ENCODE measurements at regions not wholly inside any gene's neighbourhood (a gene's known extent, or its start where the extent isn't known, plus 50 kb on each side); places are given as distances from the start of the nearest gene placed in this dataset.
"Not testable (repeated sequence)": the region's sequence is repeated elsewhere in the genome, so short reads cannot be mapped to it uniquely, and the experiment has no call there.

DNA sequence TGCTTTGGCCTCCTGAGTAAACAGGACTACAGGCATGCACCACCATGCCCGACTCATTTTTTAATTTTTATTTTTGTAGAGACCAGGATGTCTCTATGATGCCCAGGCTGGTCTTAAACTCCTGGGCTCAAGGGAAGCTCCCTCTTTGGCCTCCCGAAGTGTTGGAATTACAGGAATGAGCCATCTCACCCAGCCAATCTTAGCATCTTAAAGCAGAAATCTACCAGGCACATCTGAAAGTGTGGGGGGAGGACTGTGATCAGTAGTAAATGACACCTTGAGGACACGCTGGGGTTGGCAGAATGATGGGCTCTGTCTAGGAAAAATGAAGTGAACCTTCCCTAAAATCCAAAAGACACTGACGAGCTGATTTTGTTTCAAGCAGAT lies 149.2 kb downstream of the SPATA18 start:
- TF ChIP-seq GATA1 (IDR thresholded peaks at IDR 0.05; ENCODE audit: low read depth, low read length) = no peak
- no peak for TF ChIP-seq POLR2A (IDR thresholded peaks at IDR 0.05; ENCODE audit: low read length)
- no peak for DNase-seq

DNA sequence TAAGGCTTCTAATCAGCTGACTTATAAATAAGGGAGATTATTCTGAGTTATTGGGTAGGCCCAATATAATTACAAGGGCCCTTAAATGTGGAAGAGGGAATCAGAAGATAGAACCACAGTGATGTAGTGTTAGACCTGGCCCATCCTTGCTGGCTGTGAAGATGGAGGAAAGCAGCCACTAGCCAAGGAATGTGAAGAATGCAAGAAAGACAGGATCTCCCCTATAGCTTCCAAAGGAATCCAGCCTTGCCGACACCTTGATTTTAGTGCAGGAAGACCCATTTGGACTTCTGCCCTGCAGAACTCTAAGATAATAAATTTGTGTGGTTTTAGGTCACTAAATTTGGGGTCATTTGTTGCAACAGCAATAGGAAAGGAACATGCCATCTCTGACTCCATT lies 150.6 kb downstream of the SPATA18 start:
- no peak for TF ChIP-seq GATA1 (IDR thresholded peaks at IDR 0.05; ENCODE audit: low read depth, low read length)
- TF ChIP-seq POLR2A (IDR thresholded peaks at IDR 0.05; ENCODE audit: low read length) = no peak
- DNase-seq = no peak

DNA sequence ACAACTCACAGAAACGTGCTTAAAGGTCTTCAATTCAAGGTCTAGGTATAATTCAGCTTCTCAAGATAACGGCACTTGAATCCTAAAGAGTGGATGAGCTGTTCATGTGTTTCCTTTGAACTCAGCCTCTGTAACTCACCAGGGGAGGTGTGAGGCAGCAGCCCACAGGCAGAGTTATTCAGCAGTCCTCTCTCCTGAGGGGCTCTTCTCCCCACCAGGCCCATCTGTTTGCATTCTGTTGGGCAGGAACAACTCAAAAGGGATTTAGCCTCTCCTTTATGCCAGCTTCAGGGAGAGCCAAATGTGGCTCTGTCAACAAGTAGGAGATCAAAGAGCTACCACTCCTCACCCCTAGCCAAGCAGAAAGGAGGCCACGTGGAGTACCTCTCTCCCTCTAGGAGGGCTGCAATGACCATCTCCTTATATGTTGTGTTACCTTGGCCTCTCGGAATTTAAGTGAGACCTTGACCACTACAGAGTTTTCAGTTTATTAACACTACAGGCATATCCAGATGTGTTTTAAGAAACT lies 151.2 kb downstream of the SPATA18 start:
- no peak for DNase-seq
- TF ChIP-seq POLR2A (IDR thresholded peaks at IDR 0.05; ENCODE audit: low read length) = no peak
- no peak for TF ChIP-seq GATA1 (IDR thresholded peaks at IDR 0.05; ENCODE audit: low read depth, low read length)

DNA sequence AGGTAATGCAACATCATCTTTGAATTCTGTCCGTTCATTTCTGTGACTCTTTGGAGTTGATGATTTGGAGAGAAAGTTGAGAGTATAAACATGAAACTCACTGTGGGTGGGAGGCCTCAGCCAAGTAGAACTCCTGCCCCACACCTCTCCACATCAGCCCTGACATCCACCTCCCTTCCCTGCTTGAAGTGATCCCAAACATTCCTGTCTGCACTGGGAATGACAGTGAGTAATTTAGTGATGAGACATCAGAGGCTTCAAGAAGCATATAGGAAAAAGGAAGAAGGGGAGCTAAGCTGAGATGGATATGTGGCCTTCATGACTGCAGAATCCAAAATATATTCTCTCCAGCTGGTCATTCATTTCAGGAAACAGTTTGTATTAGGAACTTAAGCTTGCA lies 151.8 kb downstream of the SPATA18 start:
- no peak for DNase-seq
- TF ChIP-seq GATA1 (IDR thresholded peaks at IDR 0.05; ENCODE audit: low read depth, low read length) (no peak), POLR2A (IDR thresholded peaks at IDR 0.05; ENCODE audit: low read length) (no peak)

DNA sequence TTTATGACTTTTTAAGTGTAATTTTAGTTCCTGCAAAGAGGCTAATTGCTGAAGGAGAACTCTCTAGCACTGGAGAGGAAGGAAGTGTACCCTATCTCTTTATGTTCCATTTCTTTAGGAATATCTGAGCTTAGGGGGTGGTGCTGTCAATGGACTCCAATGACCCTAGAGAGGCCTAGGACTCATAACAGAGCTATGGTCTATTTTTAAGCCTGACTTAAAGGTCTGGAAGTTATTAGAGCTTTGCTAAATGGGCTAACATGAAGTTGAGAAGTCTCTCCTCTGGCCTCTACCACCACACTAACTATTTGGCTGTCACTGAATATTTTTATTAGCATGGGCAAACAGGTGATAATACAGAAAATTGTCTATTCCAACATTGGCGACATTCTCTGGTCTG lies 152.2 kb downstream of the SPATA18 start:
- no peak for TF ChIP-seq GATA1 (IDR thresholded peaks at IDR 0.05; ENCODE audit: low read depth, low read length)
- no peak for TF ChIP-seq POLR2A (IDR thresholded peaks at IDR 0.05; ENCODE audit: low read length)
- no peak for DNase-seq

DNA sequence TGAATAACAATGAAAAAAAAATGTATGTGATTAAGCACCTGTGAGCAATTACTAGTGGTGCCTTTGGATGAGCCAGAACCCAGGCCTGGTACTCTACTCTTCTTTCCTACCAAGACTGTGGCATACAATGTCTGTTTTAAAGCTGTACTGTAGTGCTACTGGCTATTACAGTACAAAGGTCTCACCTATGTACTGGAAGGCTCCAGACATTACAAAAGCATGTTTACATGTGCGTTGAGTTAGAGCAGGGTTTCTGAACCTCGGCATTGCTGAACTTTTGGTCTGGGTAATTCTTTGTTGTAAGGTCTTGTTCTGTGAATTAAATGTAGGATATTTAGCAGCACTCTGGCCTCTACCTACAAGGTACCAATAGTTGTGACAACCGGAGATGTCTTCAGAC lies 153.8 kb downstream of the SPATA18 start:
- no peak for TF ChIP-seq GATA1 (IDR thresholded peaks at IDR 0.05; ENCODE audit: low read depth, low read length)
- TF ChIP-seq POLR2A (IDR thresholded peaks at IDR 0.05; ENCODE audit: low read length) = no peak
- DNase-seq = no peak

DNA sequence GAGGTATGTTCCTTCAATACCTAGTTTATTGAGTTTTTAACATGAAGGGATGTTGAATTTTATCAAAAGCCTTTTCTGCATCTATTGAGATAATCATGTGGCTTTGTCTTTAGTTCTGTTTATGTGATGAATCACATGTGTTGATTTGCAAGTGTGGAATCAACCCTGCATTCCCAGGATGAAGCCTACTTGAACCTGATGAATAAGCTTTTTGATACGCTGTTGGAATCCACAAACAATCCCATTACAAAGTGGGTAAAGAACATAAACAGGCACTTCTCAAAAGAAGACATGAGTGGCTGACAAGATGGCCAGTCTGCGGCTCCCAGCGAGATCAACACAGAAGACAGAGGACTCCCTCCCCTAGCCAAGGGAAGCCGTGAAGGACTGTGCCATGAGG lies 156.0 kb downstream of the SPATA18 start:
- DNase-seq = not testable (repeated sequence)

DNA sequence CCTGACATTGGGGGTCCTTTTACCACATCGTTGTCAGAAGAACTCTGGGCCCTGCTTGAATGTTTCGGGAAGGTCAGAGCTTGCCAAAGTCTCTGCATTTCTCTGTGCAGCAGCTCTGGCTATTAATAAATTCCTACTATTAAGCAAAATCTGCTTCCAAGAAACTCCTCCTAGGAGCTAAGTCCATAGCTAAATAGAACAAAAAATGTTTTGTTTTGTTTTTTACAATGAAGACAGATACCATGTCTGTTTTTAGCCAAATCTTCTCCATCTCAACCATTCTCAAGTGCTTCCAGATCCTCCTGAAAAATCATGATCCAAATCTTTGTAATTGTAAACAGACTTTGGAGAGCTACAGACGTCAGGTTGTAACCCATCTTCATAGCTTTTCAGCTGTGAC lies 161.6 kb downstream of the SPATA18 start:
- no peak for DNase-seq
- TF ChIP-seq POLR2A (IDR thresholded peaks at IDR 0.05; ENCODE audit: low read length) = no peak
- TF ChIP-seq GATA1 (IDR thresholded peaks at IDR 0.05; ENCODE audit: low read depth, low read length) = no peak

DNA sequence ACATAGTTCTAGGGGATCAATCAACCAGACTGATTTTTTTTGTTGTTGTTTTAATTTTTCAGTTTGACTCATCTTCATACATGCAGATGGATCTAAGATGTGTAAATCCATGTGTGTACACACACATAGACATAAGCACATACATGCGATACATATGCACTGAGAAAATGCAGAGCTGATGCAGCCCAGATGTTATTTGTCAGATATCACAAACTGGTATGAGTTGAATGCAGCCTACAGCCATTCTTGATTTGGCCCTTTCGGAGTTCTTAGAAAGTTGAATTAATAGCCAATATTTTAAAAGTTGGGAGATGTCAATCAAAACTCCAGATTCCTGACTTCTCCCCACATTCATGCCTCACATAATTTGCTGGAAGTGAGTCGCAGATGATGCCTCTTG lies 180.4 kb downstream of the SPATA18 start:
- no peak for DNase-seq
- no peak for TF ChIP-seq POLR2A (IDR thresholded peaks at IDR 0.05; ENCODE audit: low read length)
- TF ChIP-seq GATA1 (IDR thresholded peaks at IDR 0.05; ENCODE audit: low read depth, low read length) = no peak

DNA sequence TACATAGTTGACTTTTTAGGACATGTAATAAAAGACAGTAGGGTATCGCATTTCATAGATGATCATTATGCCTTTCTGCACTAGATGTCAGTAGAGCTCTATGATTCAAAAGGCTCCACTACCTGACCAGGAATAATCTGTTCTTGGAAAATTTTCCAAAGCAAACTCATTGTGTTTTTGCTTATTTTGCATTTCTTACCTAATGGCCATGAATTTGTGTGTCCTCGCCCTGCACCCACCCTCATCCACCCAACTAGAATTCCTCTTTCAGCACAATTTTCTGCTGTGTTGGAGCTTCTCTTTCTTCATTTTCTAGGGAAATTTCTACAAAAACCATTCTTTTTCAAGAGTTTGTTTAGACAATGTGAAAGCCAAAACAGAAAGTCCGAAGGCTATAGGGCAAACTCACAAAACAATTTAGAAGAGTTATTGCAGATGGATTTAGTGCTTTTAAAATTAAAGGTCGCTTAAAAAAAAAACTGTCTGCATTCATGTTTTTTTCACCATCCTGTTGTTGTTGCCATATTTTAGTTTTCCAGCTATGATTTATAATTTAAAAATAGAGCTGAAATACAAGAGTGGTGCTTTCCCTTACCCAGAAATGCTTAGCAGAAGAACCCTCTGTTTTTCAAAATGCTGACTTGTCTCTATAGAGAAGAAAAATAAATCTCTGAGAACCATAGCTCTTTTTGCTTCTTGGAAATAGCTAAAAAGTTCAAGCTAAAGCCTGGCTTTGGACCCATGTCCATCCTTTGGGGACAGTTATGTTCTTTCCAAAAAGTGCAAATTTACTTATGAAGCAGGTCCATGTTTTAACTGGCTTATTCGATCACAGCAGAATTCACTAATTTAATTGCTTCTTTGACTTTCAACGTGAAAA lies 183.7 kb downstream of the SPATA18 start:
- no peak for DNase-seq
- TF ChIP-seq POLR2A (IDR thresholded peaks at IDR 0.05; ENCODE audit: low read length) = no peak
- no peak for TF ChIP-seq GATA1 (IDR thresholded peaks at IDR 0.05; ENCODE audit: low read depth, low read length)

DNA sequence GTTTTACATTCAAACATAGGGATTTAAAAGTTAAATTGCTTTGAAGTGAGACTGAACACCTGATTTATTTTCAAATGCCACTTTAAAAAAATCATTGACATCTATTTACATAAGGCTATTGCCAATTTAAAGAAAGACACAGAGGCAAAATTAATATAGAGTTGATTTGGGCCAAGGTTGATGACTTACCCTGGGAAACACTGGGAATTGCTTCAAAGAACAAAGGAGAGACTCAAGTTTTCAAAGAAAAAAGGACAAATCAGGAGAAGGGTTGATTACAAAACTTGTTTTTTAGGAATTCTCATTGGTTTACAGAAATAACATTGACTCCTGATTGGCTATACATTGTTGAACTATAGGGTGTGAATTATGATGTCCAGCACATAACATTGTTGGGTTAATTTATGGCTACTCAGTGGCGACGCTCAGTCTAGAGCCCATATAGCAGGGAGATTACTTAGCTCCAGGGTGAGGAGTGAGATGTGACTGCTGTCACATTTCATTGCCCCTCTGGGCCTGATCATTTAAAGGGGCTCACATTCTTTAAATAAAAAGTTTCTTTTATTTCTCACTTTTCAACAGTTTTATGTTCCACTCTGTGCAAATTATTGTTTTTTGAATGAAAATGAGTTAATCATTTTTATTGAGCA lies 184.6 kb downstream of the SPATA18 start:
- no peak for DNase-seq
- TF ChIP-seq GATA1 (IDR thresholded peaks at IDR 0.05; ENCODE audit: low read depth, low read length) (no peak), POLR2A (IDR thresholded peaks at IDR 0.05; ENCODE audit: low read length) (no peak)

DNA sequence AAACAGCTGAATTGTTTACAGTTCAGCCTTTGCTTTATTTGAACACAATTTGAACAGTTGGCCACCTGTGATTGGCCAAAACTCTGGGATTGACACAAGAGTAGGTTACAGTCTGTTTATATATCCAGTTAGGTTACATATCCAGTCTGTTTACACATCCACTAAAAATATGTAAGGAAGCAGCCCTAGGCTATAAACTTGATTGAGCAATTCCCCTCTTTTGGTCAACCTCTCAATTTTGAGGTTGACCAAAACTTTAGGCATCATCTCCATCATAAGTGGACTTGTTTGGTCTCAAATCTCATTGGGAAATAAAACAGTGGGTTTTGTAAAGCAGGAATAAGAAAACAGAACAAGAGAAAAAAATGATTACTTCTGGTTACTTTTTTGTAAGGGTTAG lies 190.8 kb downstream of the SPATA18 start:
- DNase-seq = no peak
- TF ChIP-seq POLR2A (IDR thresholded peaks at IDR 0.05; ENCODE audit: low read length) (no peak), GATA1 (IDR thresholded peaks at IDR 0.05; ENCODE audit: low read depth, low read length) (no peak)

DNA sequence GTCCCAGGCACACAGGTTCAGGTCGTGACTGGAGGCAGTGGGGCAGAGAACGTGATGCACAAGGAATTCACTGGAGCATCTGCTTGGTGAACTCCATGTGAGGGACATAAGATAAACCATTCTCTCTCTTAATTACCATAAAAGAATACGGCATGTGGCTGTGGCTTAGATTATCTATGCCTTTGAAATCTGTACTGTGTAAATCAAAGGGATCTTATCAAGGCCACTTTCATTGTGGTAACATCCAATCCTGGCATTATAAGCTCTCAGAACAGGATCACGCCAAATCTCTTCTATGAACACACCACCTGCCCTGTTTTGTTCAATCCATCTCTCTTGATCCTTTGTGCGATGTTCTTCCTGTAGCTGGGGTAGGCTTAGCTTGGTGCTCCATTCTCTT lies 192.3 kb downstream of the SPATA18 start:
- no peak for DNase-seq

DNA sequence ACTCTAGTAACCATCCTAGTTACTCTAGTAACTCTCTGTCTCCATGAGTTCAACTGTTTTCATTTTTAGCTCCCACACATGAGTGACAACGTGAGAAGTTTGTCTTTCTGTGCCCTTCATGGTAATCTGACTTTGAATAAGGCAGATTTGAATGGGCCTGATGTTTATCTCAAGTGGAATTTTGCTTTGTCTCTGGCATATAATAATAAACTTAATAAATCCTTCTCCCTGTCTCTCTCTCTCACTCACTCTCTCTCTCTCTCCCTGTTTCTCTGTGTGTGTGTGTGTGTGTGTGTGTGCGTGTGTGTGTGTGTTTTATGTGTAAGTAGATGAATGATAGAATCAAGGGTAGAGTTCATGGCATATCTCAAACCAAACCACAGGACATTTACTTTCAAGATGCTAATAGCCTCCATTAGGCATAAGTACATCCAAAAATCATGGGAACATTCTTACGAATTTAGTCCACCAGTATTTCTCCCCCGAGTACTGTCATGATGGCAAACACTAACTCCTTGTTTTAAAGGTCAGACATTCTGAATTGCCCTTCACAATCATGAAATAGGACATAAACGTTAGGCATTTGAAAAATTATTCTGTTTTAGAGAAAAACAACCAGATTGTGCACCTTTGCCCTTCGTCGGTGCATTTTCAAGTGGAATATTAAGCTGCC lies 193.1 kb downstream of the SPATA18 start:
- TF ChIP-seq POLR2A (IDR thresholded peaks at IDR 0.05; ENCODE audit: low read length) (no peak), GATA1 (IDR thresholded peaks at IDR 0.05; ENCODE audit: low read depth, low read length) (no peak)
- no peak for DNase-seq

More for the DNA sequence above, 192.3 kb downstream of the SPATA18 start:
- no peak for TF ChIP-seq GATA1 (IDR thresholded peaks at IDR 0.05; ENCODE audit: low read depth, low read length)
- TF ChIP-seq POLR2A (IDR thresholded peaks at IDR 0.05; ENCODE audit: low read length) = no peak

Measured in erythroblast (primary cell).